ENCODE measurements at regions not wholly inside any gene's neighbourhood (a gene's known extent, or its start where the extent isn't known, plus 50 kb on each side); places are given as distances from the start of the nearest gene placed in this dataset.

DNA sequence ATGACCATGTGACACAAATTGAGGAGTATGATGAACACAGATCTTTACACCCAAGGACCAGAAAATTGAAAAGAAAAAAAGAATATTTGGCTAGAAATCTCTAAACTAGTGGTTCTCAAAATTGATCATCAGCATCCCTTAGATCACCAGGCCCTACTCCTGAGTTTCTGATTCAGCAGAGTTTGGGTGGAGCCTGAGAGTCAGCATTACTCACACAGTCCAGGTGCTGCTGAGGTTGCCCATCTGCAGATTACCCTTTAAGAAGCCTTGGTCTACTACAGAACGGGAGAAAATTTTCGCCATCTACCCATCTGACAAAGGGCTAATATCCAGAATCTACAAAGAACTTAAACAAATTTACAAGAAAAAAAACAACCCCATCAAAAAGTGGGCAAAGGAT, 182.8 kb downstream of the MOSPD2 start:
- TF ChIP-seq, protein P1, sequence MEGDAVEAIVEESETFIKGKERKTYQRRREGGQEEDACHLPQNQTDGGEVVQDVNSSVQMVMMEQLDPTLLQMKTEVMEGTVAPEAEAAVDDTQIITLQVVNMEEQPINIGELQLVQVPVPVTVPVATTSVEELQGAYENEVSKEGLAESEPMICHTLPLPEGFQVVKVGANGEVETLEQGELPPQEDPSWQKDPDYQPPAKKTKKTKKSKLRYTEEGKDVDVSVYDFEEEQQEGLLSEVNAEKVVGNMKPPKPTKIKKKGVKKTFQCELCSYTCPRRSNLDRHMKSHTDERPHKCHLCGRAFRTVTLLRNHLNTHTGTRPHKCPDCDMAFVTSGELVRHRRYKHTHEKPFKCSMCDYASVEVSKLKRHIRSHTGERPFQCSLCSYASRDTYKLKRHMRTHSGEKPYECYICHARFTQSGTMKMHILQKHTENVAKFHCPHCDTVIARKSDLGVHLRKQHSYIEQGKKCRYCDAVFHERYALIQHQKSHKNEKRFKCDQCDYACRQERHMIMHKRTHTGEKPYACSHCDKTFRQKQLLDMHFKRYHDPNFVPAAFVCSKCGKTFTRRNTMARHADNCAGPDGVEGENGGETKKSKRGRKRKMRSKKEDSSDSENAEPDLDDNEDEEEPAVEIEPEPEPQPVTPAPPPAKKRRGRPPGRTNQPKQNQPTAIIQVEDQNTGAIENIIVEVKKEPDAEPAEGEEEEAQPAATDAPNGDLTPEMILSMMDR (IDR thresholded peaks at IDR 0.05): no peak
- TF ChIP-seq POLR2A (IDR thresholded peaks at IDR 0.05): no peak
